ENCODE measurements at regions not wholly inside any gene's neighbourhood (a gene's known extent, or its start where the extent isn't known, plus 50 kb on each side); places are given as distances from the start of the nearest gene placed in this dataset.

DNA sequence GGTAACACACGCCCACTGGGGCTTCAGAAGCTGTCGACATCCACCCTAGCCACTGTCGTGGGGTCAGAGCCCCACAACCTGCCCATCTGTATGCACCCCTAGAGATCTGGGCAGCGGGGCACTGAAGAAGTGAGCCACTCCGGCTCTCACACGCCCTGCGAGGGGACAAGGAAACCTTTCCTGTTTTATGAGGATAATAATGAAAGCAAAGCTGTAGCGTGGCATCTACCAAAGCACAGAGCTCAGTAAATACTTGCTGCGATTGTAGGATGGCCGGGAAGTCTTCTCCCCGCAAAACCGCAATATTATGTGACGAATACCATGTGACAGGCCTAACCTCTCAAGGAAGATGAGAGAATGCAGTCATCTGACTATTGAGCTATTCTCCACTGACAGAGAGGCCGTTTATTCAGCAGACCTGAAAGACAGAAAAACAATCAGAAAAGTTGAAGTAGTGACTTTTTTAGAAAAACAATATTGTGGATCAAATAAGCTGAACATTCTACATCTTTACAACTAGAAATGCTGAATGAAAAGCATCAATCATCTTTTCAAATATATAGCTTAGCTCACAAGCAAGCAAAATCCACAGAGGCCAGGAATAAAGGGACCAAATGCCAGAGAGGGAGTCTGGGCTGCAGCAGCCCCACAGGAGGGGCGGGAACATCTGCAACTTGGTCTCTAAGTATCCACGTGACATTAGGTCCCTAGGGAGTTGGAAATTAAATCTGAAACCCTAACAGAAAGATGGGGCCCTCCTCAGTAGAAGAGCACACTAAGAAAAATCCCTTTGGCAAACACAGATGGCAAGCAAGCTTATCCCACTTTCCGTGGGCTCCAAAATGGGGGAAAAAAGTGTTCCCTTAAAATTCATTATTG lies 207.8 kb downstream of the TTLL2 start:
- TF ChIP-seq, protein P1, sequence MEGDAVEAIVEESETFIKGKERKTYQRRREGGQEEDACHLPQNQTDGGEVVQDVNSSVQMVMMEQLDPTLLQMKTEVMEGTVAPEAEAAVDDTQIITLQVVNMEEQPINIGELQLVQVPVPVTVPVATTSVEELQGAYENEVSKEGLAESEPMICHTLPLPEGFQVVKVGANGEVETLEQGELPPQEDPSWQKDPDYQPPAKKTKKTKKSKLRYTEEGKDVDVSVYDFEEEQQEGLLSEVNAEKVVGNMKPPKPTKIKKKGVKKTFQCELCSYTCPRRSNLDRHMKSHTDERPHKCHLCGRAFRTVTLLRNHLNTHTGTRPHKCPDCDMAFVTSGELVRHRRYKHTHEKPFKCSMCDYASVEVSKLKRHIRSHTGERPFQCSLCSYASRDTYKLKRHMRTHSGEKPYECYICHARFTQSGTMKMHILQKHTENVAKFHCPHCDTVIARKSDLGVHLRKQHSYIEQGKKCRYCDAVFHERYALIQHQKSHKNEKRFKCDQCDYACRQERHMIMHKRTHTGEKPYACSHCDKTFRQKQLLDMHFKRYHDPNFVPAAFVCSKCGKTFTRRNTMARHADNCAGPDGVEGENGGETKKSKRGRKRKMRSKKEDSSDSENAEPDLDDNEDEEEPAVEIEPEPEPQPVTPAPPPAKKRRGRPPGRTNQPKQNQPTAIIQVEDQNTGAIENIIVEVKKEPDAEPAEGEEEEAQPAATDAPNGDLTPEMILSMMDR (IDR thresholded peaks at IDR 0.05) = no peak
- no peaks in the 10 kb centered on the region for H3K36me3 ChIP-seq (ENCODE audit: low read depth)
- ATAC-seq (peak; percentile 53), DNase-seq (no peak)
- no peaks in the 10 kb centered on the region for H3K4me1 ChIP-seq (ENCODE audit: low read depth)
- H3K9me3 ChIP-seq = no peaks in the 10 kb centered on the region
- H3K4me3 ChIP-seq = no peak overlapping the region
- intact Hi-C loops (cut with DNase I, micrococcal nuclease) = no loop called here

DNA sequence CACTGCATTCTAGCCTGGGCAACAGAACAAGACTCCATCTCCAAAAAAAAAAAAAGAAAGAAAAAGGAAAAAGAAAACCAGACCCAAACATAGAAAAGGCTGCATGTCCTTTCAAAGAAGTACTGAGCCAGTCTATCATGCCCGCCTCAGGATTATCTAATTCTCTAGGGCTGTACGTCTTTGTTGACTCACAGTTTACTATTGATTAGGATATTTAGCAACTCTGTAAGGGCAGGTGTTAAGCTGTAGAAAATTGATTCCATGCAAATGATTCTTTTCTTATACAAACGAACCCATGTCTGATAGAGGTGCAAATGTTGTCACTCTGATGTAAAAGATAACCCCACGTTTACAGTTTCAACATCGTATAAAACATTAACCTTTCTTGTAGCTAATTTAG lies 209.0 kb downstream of the TTLL2 start:
- intact Hi-C loops (cut with DNase I, micrococcal nuclease) = no loop called here
- no peak for DNase-seq
- TF ChIP-seq, protein P1 (IDR thresholded peaks at IDR 0.05) = no peak
- no peaks in the 10 kb centered on the region for H3K36me3 ChIP-seq (ENCODE audit: low read depth)
- H3K4me3 ChIP-seq = no peak overlapping the region
- ATAC-seq = no peak
- no peaks in the 10 kb centered on the region for H3K9me3 ChIP-seq
- H3K4me1 ChIP-seq (ENCODE audit: low read depth) = no peaks in the 10 kb centered on the region

DNA sequence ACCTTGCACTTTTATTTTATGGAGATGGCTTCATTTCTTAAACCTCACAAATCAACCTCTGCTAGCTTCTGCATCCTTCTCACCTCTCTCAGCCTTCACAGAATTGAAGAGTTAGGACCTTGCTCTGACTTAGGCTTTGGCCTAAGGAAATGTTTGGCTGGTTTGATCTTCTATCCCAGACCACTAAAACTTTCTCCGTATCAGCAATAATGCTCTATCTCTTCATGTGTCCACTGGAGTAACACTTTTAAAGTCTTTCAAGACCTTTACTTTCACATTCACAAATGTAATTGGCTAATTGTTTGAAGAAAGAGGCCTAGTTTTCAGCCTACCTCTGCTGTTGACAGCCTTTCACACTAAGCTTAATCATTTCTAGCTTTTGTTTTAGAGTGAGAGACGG lies 212.9 kb downstream of the TTLL2 start:
- H3K4me3 ChIP-seq = no peak overlapping the region
- DNase-seq (no peak), ATAC-seq (no peak)
- intact Hi-C loops (cut with DNase I, micrococcal nuclease) = no loop called here
- TF ChIP-seq, protein P1 (IDR thresholded peaks at IDR 0.05) = no peak
- H3K9me3 ChIP-seq = no peaks in the 10 kb centered on the region
- H3K4me1 ChIP-seq (ENCODE audit: low read depth) = no peaks in the 10 kb centered on the region
- no peaks in the 10 kb centered on the region for H3K36me3 ChIP-seq (ENCODE audit: low read depth)

DNA sequence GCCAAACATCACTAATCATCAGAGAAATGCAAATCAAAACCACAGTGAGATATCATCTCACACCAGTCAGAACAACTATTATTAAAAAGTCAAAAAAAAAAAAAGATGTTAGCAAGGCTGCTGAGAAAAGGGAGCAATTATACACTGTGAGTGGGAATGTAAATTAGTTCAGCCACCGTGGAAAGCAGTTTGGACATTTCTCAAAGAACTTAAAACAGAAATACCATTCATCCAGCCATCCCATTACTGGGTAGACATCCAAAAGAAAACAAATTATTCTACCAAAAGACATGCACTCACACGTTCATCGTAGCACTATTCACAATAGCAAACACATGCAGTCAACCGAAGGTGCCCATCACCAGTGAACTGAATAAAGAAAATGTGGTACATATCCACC lies 213.9 kb downstream of the TTLL2 start:
- Histone ChIP-seq H3K4me1 (ENCODE audit: low read depth) (no peaks in the 10 kb centered on the region), H3K4me3 (no peak overlapping the region), H3K9me3 (no peaks in the 10 kb centered on the region), H3K36me3 (ENCODE audit: low read depth) (no peaks in the 10 kb centered on the region)
- DNase-seq (no peak), ATAC-seq (no peak)
- TF ChIP-seq, protein P1 (IDR thresholded peaks at IDR 0.05) = no peak
- intact Hi-C loops (cut with DNase I, micrococcal nuclease) = no loop called here

DNA sequence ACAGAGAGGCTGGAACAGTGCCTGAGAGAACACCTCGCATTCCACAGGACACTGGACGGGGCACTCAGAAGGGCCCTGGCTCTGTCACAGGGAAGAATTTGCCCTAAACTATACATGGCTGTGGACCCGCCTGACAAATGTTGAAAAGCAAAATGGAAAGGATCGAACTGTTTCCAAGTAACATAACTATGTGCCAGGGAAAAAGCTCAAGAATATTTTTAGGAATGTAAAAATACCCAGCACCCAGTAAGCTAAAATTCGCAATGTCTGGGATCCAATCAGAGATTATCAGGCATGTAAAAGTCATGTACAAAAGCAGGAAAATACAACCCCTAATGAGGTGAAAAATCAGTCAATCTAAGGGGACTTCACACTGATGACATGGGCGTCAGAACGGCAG lies 215.9 kb downstream of the TTLL2 start:
- H3K4me1 ChIP-seq (ENCODE audit: low read depth) = no peaks in the 10 kb centered on the region
- H3K4me3 ChIP-seq = no peak overlapping the region
- H3K9me3 ChIP-seq = no peaks in the 10 kb centered on the region
- ATAC-seq (no peak), DNase-seq (no peak)
- TF ChIP-seq, protein P1 (IDR thresholded peaks at IDR 0.05) = no peak
- intact Hi-C loops (cut with DNase I, micrococcal nuclease) = no loop called here
- H3K36me3 ChIP-seq (ENCODE audit: low read depth) = no peaks in the 10 kb centered on the region

Measured in mucosa of descending colon (tissue), 3 donors.